ENCODE measurements at regions not wholly inside any gene's neighbourhood (a gene's known extent, or its start where the extent isn't known, plus 50 kb on each side); places are given as distances from the start of the nearest gene placed in this dataset.

GRCh38 chr12:116506697-116507064 lies 52.5 kb upstream of the MAP1LC3B2 start:
- TF ChIP-seq CTCF (IDR thresholded peaks at IDR 0.05): no peak
- no peak for TF ChIP-seq POLR2A (IDR thresholded peaks at IDR 0.05)

All from right lobe of liver (tissue), 4 donors.